Neural progenitor cell (in vitro differentiated cells): ENCODE measurements at regions not wholly inside any gene's neighbourhood (a gene's known extent, or its start where the extent isn't known, plus 50 kb on each side); places are given as distances from the start of the nearest gene placed in this dataset.

Experiments used
- CTCF ChIP-seq: fragments of 200-600 bp; sonication (generic); IDR thresholded peaks from 2 replicates; pipeline ENCODE4 v1.5.1; 2017; ENCODE audit warnings: antibody characterized with exemption, mild to moderate bottlenecking
- EZH2 ChIP-seq: fragments of 200-600 bp; sonication (generic); IDR thresholded peaks from 2 replicates; pipeline ENCODE4 v1.6.1; 2017; ENCODE audit warnings: antibody characterized with exemption, mild to moderate bottlenecking, moderate library complexity
- EZH2phosphoT487 ChIP-seq: fragments of 200-600 bp; sonication (generic); IDR thresholded peaks from 2 replicates; pipeline ENCODE4 v1.6.1; 2017; ENCODE audit warnings: antibody characterized with exemption

- TF ChIP-seq EZH2 (no peak), CTCF (no peak), EZH2phosphoT487 (no peak)
Measured at GRCh38 chr3:176097027-176097426, 1100.3 kb downstream of the TBL1XR1 start.
